ENCODE measurements at regions not wholly inside any gene's neighbourhood (a gene's known extent, or its start where the extent isn't known, plus 50 kb on each side); places are given as distances from the start of the nearest gene placed in this dataset.

GRCh38 chr2:149827585-149828126 lies 240.1 kb upstream of the MMADHC start:
- H3K36me3 ChIP-seq (ENCODE audit: control insufficient read depth in 1 of 2, insufficient read depth in 2 of 2, low read length in 2 of 2): no peaks in the 10 kb centered on the region
- TF ChIP-seq EGR1 (IDR thresholded peaks at IDR 0.05; ENCODE audit: low read depth): no peak
- TF ChIP-seq ZNF274 (IDR thresholded peaks at IDR 0.05; ENCODE audit: low read depth, low read length): no peak
- no peak for TF ChIP-seq SP1 (IDR thresholded peaks at IDR 0.05; ENCODE audit: low read depth)
- no peak for TF ChIP-seq ZFX (IDR thresholded peaks at IDR 0.05)
- no peak for TF ChIP-seq EZH2 (IDR thresholded peaks at IDR 0.05)
- TF ChIP-seq JUND (IDR thresholded peaks at IDR 0.05): no peak
- TF ChIP-seq POLR2A (IDR thresholded peaks at IDR 0.05; ENCODE audit: borderline replicate concordance, extremely low read depth, insufficient read depth, insufficient read length): no peak
- TF ChIP-seq EZH2phosphoT487 (IDR thresholded peaks at IDR 0.05; ENCODE audit: borderline replicate concordance): no peak
- TF ChIP-seq RAD21 (IDR thresholded peaks at IDR 0.05; ENCODE audit: low read depth): no peak
- TF ChIP-seq CEBPB (IDR thresholded peaks at IDR 0.05; ENCODE audit: low read depth): no peak
- no peak for TF ChIP-seq CBX3 (IDR thresholded peaks at IDR 0.05; ENCODE audit: low read depth)
- TF ChIP-seq REST (IDR thresholded peaks at IDR 0.05; ENCODE audit: low read depth): no peak
- no TSS peak for BruUV-seq (replicated peaks)

More at GRCh38 chr2:149827585-149828126, 240.1 kb upstream of the MMADHC start:
- Histone ChIP-seq H4K20me1 (ENCODE audit: insufficient read depth) (no peaks in the 10 kb centered on the region), H3K4me1 (ENCODE audit: control insufficient read depth in 1 of 2, insufficient read depth in 2 of 2, low read length in 2 of 2) (no peaks in the 10 kb centered on the region), H2AFZ (ENCODE audit: low read depth, low read length, poor library complexity, severe bottlenecking) (no peak overlapping the region), H3K9me3 (ENCODE audit: control insufficient read depth in 1 of 2, insufficient read depth in 1 of 2, low read depth in 1 of 2, low read length in 2 of 2) (no peaks in the 10 kb centered on the region), H3K9me2 (ENCODE audit: insufficient read depth) (no peaks in the 10 kb centered on the region), H3K79me2 (ENCODE audit: insufficient read depth, low read length) (no peaks in the 10 kb centered on the region), H3K4me3 (replicated peaks in 1 of 2; ENCODE audit: low read depth in 1 of 2, low read length in 2 of 2) (no peak overlapping the region), H3K9ac (ENCODE audit: low read length) (no peak overlapping the region), H3K27ac (ENCODE audit: low read depth, low read length) (no peak overlapping the region), H3K4me2 (ENCODE audit: low read length) (no peak overlapping the region), H3K27me3 (ENCODE audit: insufficient read depth, low read length) (no peaks in the 10 kb centered on the region)
- intact Hi-C loops (cut with micrococcal nuclease): no loop called here
- RAD21 ChIA-PET (ENCODE audit: low non-redundant PET in 1 of 2, low total read pairs in 2 of 2, uncharacterized antibody in 2 of 2, unreplicated experiment in 2 of 2): no interaction called here
- POLR2A ChIA-PET: no interaction called here
- ATAC-seq (no peak), DNase-seq (ENCODE audit: low read depth, low spot score) (no peak)
- CTCF ChIA-PET: no interaction called here
